Esophagus squamous epithelium (tissue), 4 donors: ENCODE measurements at regions not wholly inside any gene's neighbourhood (a gene's known extent, or its start where the extent isn't known, plus 50 kb on each side); places are given as distances from the start of the nearest gene placed in this dataset.

ENCODE experiments used
- CTCF ChIP-seq, 6 experiments: fragments of 450-650 bp in 4 of 6; fragments of 200-600 bp in 2 of 6; sonication (generic) in 2 of 6; IDR thresholded peaks; one replicate each; pipeline ENCODE4 v1.5.1; 2016 to 2019; ENCODE audit warnings: antibody characterized with exemption in 6 of 6, mild to moderate bottlenecking in 4 of 6, moderate library complexity in 4 of 6
- POLR2A ChIP-seq, 4 donors: fragments of 450-650 bp; IDR thresholded peaks; one replicate each; pipeline ENCODE4 v1.6.1; 2017; ENCODE audit warnings: antibody characterized with exemption in 4 of 4, mild to moderate bottlenecking in 4 of 4, moderate library complexity in 3 of 4

GRCh38 chr18:78891185-78891762 is 88.3 kb upstream of the SALL3 start:
- no peak for TF ChIP-seq CTCF (IDR thresholded peaks at IDR 0.05)
- TF ChIP-seq POLR2A (IDR thresholded peaks at IDR 0.05), result no peak
